A549 (cell line): ENCODE measurements at regions not wholly inside any gene's neighbourhood (a gene's known extent, or its start where the extent isn't known, plus 50 kb on each side); places are given as distances from the start of the nearest gene placed in this dataset.
"Not testable (repeated sequence)": the region's sequence is repeated elsewhere in the genome, so short reads cannot be mapped to it uniquely, and the experiment has no call there.

Source experiments
- ATAC-seq, 2 experiments: fragments of 200-7000 bp in 1 of 2; fragments of >200 bp in 1 of 2; cut with Nextera tagmentation in 1 of 2; cut with Tn5 transposase in 1 of 2; 3 replicates each; pipeline versions ENCODE4 v1.8.0 to v1.9.1; 2018 to 2020; ENCODE audit warnings: mild to moderate bottlenecking in 1 of 2, moderate library complexity in 1 of 2
- CTCF ChIA-PET: fragments of 300-600 bp; sonication (Branson Sonifier 250); formaldehyde crosslinking; extraction: SDS; loops from one replicate; lab custom pipeline; 2021; ENCODE audit warnings: antibody characterized with exemption, inconsistent platforms; lab: Yijun Ruan, JAX
- POLR2A ChIA-PET: fragments of 350-600 bp; formaldehyde crosslinking; extraction: SDS; loops from one replicate; lab custom pipeline; 2021; ENCODE audit warnings: antibody characterized with exemption, inconsistent platforms; lab: Yijun Ruan, JAX
- DNase-seq, 2 experiments: peaks; one replicate each; pipeline versions ENCODE4 v3.0.0 to v3.0.0-alpha.2; 2011 to 2016; ENCODE audit warnings: low read depth in 1 of 2, low spot score in 1 of 2
- FAIRE-seq: peaks from 2 replicates; lab custom pipeline; 2011; peaks lifted over from hg19 to GRCh38; lab: Jason Lieb, UNC
- H3K27ac ChIP-seq, 2 experiments: fragments of >200 bp; sonication (Bioruptor Twin); formaldehyde crosslinking; 3 replicates each; pipeline ENCODE4 v1.5.1; 2016 to 2017
- H3K4me1 ChIP-seq: fragments of >200 bp; sonication (Bioruptor Twin); formaldehyde crosslinking; 3 replicates; pipeline ENCODE4 v1.6.1; 2016
- H3K4me2 ChIP-seq: fragments of >200 bp; sonication (Bioruptor Twin); formaldehyde crosslinking; 3 replicates; pipeline ENCODE4 v1.6.1; 2016
- H3K4me3 ChIP-seq: fragments of >200 bp; sonication (Bioruptor Twin); formaldehyde crosslinking; 3 replicates; pipeline ENCODE4 v1.5.1; 2016
- H3K9me3 ChIP-seq: fragments of >200 bp; sonication (Bioruptor Twin); formaldehyde crosslinking; 3 replicates; pipeline ENCODE4 v1.6.1; 2016
- BHLHE40 ChIP-seq: IDR thresholded peaks from 2 replicates; pipeline ENCODE4 v1.6.1; 2012; ENCODE audit warnings: low read depth, low read length, inconsistent platforms
- CHD2 ChIP-seq: fragments of 150-350 bp; IDR thresholded peaks from 2 replicates; pipeline ENCODE4 v1.6.1; 2014; ENCODE audit warnings: low read length; ENCODE audit not compliant: partially characterized antibody
- EHMT2 ChIP-seq: fragments of 200-600 bp; sonication (generic); IDR thresholded peaks from 2 replicates; pipeline ENCODE4 v1.6.1; 2016; ENCODE audit warnings: antibody characterized with exemption, low read depth, mild to moderate bottlenecking, moderate library complexity
- EP300 ChIP-seq, 2 experiments: fragments of >200 bp; sonication (Bioruptor Twin); formaldehyde crosslinking; IDR thresholded peaks; 2 replicates in 1 of 2; 3 replicates in 1 of 2; pipeline ENCODE4 v1.6.1; 2016 to 2017
- HDAC2 ChIP-seq: fragments of 200-600 bp; sonication (generic); IDR thresholded peaks from 2 replicates; pipeline ENCODE4 v1.6.1; 2016
- HOXA7 ChIP-seq: fragments of 250-450 bp; sonication (Bioruptor Pico); IDR thresholded peaks from 2 replicates; pipeline ENCODE4 v1.5.0; 2020; ENCODE audit warnings: mild to moderate bottlenecking, moderate library complexity
- JUN ChIP-seq, 2 experiments: fragments of >200 bp; sonication (Bioruptor Twin); formaldehyde crosslinking; IDR thresholded peaks; 2 replicates in 1 of 2; 3 replicates in 1 of 2; pipeline ENCODE4 v1.6.1; 2016 to 2017
- JUNB ChIP-seq: fragments of >200 bp; sonication (Bioruptor Twin); formaldehyde crosslinking; IDR thresholded peaks from 2 replicates; pipeline ENCODE4 v1.6.1; 2016
- KDM1A ChIP-seq: fragments of 200-600 bp; sonication (generic); IDR thresholded peaks from 2 replicates; pipeline ENCODE4 v1.6.1; 2016; ENCODE audit warnings: low read depth, mild to moderate bottlenecking
- MAFK ChIP-seq: fragments of 450-650 bp; IDR thresholded peaks from 2 replicates; pipeline ENCODE4 v1.6.1; 2014; ENCODE audit not compliant: partially characterized antibody
- PHF8 ChIP-seq: fragments of 200-600 bp; sonication (generic); IDR thresholded peaks from 2 replicates; pipeline ENCODE4 v1.6.1; 2016; ENCODE audit warnings: low read depth, mild to moderate bottlenecking, antibody characterized with exemption, moderate library complexity, borderline replicate concordance
- RAD21 ChIP-seq, 2 experiments: fragments of >200 bp in 1 of 2; sonication (Bioruptor Twin) in 1 of 2; formaldehyde crosslinking in 1 of 2; IDR thresholded peaks in 1 of 2; conservative IDR thresholded peaks in 1 of 2; 2 replicates in 1 of 2; 3 replicates in 1 of 2; pipeline ENCODE4 v1.6.1; 2012 to 2018; ENCODE audit warnings: inconsistent platforms in 1 of 2
- RFX5 ChIP-seq: fragments of 450-650 bp; IDR thresholded peaks from 2 replicates; pipeline ENCODE4 v1.7.1; 2014; ENCODE audit warnings: antibody characterized with exemption, mild to moderate bottlenecking, moderate library complexity
- SMC3 ChIP-seq: fragments of >200 bp; sonication (Bioruptor Twin); formaldehyde crosslinking; IDR thresholded peaks from 3 replicates; pipeline ENCODE4 v1.6.1; 2018; ENCODE audit warnings: inconsistent platforms
- TP53 ChIP-seq: fragments of 250-450 bp; sonication (Bioruptor Pico); IDR thresholded peaks from 2 replicates; pipeline ENCODE4 v1.5.0; 2021; ENCODE audit warnings: mild to moderate bottlenecking, moderate library complexity
- ZSCAN20 ChIP-seq: fragments of 250-450 bp; sonication (Bioruptor Pico); IDR thresholded peaks from 2 replicates; pipeline ENCODE4 v1.8.0; 2022; ENCODE audit warnings: mild to moderate bottlenecking, moderate library complexity
- WGBS: methylation state at CpG from one replicate; pipeline ENCODE4 v1.1.6; 2017; ENCODE audit errors: missing lambda C conversion rate; 5-methylcytosine and 5-hydroxymethylcytosine counted together
- TF ChIP-seq, protein P1 (sequence below): fragments of 200-600 bp; sonication (generic); IDR thresholded peaks from 2 replicates; pipeline ENCODE4 v1.6.1; 2016; ENCODE audit warnings: antibody characterized with exemption, mild to moderate bottlenecking, moderate library complexity
- TF ChIP-seq, protein P2 (sequence below): IDR thresholded peaks from 2 replicates; pipeline ENCODE4 v1.6.1; 2012
- TF ChIP-seq, protein P3 (sequence below): fragments of >200 bp; sonication (Bioruptor Twin); formaldehyde crosslinking; IDR thresholded peaks from 2 replicates; pipeline ENCODE4 v1.6.1; 2016
- TF ChIP-seq, protein P4 (sequence below): fragments of 450-650 bp; IDR thresholded peaks from 2 replicates; pipeline ENCODE4 v1.6.1; 2014; ENCODE audit warnings: antibody characterized with exemption
- TF ChIP-seq, protein P5 (sequence below): IDR thresholded peaks from 2 replicates; pipeline ENCODE4 v1.6.1; 2012; ENCODE audit warnings: low read depth, borderline replicate concordance
- TF ChIP-seq, protein P6 (sequence below): fragments of >200 bp; sonication (Bioruptor Twin); formaldehyde crosslinking; IDR thresholded peaks from 3 replicates; pipeline ENCODE4 v1.5.1; 2016

DNA sequence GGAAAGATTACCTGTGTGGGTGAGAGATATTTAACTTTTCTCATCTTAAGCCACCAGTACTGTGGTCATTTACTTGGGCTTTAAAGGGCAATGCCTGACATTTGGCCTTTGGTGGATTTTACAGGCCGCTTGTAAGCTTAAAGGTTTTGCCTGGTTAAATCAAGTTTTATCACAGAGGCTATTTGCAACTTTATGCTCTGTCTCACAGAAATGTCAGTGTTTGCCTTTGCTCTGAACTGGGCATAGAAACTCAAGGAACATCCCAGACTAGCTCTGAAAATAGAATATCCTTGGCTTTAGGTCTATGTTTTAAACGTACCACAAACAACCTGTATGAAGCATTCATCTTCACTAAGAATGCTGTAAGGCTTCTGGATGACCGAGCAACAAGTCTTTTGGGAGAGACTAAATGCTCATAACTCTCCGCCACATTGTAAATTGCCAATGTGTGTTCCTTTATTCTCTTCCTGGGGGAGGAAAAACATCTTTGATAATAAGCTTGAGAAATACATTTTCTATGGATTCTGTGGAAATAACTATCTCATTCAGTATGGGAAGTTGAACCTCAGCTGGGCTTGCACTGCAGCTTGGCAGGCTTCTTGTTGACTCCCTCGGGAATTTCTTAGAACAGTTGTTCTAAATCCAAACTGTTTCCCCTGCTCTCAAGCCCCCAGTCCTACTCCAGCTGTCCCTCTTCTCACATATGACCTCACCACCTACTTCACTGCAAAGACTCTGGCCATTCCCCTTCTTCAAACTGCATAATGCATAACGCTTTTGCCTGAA lies 105.8 kb upstream of the WDR44 start:
- WGBS: 19% methylated on average over 6 of the region's 6 CpGs
- Histone ChIP-seq H3K4me3 (no peak overlapping the region), H3K4me2 (no peak overlapping the region), H3K27ac (no peak overlapping the region), H3K9me3 (no peaks in the 10 kb centered on the region), H3K4me1 (no peaks in the 10 kb centered on the region)
- FAIRE-seq (peak; percentile 46), DNase-seq (no peak), ATAC-seq (no peak)
- CTCF ChIA-PET: interaction anchor here (0.5 to 0.6 kb wide), 2 partner anchors 11 to 81 kb away, joined by 3 read pairs; no protein-coding TSS in a partner anchor
- POLR2A ChIA-PET: no interaction called here
- no peak for TF ChIP-seq TP53 (CRISPR knock-in tag)
- TF ChIP-seq RAD21 (conservative IDR thresholded peaks at IDR 0.05 in 1 of 2, IDR thresholded peaks at IDR 0.05 in 1 of 2): no peak
- TF ChIP-seq CHD2: no peak
- TF ChIP-seq PHF8: no peak
- no peak for TF ChIP-seq MAFK
- no peak for TF ChIP-seq HOXA7
- TF ChIP-seq JUN (IDR thresholded peaks at IDR 0.05): no peak
- TF ChIP-seq BHLHE40: no peak
- no peak for TF ChIP-seq RFX5
- TF ChIP-seq, protein P1, sequence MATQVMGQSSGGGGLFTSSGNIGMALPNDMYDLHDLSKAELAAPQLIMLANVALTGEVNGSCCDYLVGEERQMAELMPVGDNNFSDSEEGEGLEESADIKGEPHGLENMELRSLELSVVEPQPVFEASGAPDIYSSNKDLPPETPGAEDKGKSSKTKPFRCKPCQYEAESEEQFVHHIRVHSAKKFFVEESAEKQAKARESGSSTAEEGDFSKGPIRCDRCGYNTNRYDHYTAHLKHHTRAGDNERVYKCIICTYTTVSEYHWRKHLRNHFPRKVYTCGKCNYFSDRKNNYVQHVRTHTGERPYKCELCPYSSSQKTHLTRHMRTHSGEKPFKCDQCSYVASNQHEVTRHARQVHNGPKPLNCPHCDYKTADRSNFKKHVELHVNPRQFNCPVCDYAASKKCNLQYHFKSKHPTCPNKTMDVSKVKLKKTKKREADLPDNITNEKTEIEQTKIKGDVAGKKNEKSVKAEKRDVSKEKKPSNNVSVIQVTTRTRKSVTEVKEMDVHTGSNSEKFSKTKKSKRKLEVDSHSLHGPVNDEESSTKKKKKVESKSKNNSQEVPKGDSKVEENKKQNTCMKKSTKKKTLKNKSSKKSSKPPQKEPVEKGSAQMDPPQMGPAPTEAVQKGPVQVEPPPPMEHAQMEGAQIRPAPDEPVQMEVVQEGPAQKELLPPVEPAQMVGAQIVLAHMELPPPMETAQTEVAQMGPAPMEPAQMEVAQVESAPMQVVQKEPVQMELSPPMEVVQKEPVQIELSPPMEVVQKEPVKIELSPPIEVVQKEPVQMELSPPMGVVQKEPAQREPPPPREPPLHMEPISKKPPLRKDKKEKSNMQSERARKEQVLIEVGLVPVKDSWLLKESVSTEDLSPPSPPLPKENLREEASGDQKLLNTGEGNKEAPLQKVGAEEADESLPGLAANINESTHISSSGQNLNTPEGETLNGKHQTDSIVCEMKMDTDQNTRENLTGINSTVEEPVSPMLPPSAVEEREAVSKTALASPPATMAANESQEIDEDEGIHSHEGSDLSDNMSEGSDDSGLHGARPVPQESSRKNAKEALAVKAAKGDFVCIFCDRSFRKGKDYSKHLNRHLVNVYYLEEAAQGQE: no peak
- no peak for TF ChIP-seq KDM1A
- TF ChIP-seq, protein P2, sequence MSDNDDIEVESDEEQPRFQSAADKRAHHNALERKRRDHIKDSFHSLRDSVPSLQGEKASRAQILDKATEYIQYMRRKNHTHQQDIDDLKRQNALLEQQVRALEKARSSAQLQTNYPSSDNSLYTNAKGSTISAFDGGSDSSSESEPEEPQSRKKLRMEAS: no peak
- no peak for TF ChIP-seq ZSCAN20
- TF ChIP-seq HDAC2: no peak

DNA sequence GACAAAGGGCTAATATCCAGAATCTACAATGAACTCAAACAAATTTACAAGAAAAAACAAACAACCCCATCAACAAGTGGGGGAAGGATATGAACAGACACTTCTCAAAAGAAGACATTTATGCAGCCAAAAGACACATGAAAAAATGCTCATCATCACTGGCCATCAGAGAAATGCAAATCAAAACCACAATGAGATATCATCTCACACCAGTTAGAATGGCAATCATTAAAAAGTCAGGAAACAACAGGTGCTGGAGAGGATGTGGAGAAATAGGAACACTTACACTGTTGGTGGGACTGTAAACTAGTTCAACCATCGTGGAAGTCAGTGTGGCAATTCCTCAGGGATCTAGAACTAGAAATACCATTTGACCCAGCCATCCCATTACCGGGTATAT lies 98.9 kb upstream of the WDR44 start:
- H3K9me3 ChIP-seq, H3K4me3 ChIP-seq, DNase-seq, FAIRE-seq, H3K27ac ChIP-seq, H3K4me2 ChIP-seq, H3K4me1 ChIP-seq, ATAC-seq, POLR2A ChIA-PET: not testable (repeated sequence)
- WGBS: 6% methylated on average over 2 of the region's 2 CpGs
- CTCF ChIA-PET: interaction anchor here (1.4 kb wide), 1 partner anchor 7 kb away, joined by 3 read pairs; no protein-coding TSS in a partner anchor

DNA sequence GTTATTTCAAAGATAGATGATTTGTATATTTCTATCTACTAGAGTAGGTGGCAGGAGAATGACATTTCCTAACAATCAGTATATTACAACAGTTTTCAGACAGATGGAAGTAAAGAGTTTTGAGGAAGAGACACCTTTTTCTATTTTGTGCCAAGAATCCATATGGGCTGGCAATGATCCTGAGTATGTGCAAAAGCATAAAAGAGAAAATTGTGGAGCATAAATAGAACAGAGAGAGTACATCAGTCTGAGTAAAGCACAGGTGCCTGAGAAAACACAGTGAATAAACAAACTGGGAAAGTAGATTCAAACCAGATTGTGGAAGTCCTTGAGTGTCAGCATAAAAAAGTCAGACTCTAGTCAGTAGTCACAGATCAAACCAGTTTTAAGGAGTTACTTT lies 96.8 kb upstream of the WDR44 start:
- FAIRE-seq: peak; percentile 23
- no peak overlapping the region for H3K4me2 ChIP-seq
- no peak overlapping the region for H3K27ac ChIP-seq
- no peak for ATAC-seq
- no peaks in the 10 kb centered on the region for H3K4me1 ChIP-seq
- POLR2A ChIA-PET: no interaction called here
- TF ChIP-seq, protein P3, sequence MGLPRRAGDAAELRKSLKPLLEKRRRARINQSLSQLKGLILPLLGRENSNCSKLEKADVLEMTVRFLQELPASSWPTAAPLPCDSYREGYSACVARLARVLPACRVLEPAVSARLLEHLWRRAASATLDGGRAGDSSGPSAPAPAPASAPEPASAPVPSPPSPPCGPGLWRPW: no peak
- TF ChIP-seq CHD2 (no peak), EP300 (IDR thresholded peaks at IDR 0.05) (no peak), JUNB (no peak), EHMT2 (no peak), HDAC2 (no peak), SMC3 (no peak)
- TF ChIP-seq, protein P4, sequence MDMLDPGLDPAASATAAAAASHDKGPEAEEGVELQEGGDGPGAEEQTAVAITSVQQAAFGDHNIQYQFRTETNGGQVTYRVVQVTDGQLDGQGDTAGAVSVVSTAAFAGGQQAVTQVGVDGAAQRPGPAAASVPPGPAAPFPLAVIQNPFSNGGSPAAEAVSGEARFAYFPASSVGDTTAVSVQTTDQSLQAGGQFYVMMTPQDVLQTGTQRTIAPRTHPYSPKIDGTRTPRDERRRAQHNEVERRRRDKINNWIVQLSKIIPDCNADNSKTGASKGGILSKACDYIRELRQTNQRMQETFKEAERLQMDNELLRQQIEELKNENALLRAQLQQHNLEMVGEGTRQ: no peak
- TF ChIP-seq, protein P5, sequence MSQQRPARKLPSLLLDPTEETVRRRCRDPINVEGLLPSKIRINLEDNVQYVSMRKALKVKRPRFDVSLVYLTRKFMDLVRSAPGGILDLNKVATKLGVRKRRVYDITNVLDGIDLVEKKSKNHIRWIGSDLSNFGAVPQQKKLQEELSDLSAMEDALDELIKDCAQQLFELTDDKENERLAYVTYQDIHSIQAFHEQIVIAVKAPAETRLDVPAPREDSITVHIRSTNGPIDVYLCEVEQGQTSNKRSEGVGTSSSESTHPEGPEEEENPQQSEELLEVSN: no peak
- TF ChIP-seq, protein P2: no peak
- TF ChIP-seq, protein P6, sequence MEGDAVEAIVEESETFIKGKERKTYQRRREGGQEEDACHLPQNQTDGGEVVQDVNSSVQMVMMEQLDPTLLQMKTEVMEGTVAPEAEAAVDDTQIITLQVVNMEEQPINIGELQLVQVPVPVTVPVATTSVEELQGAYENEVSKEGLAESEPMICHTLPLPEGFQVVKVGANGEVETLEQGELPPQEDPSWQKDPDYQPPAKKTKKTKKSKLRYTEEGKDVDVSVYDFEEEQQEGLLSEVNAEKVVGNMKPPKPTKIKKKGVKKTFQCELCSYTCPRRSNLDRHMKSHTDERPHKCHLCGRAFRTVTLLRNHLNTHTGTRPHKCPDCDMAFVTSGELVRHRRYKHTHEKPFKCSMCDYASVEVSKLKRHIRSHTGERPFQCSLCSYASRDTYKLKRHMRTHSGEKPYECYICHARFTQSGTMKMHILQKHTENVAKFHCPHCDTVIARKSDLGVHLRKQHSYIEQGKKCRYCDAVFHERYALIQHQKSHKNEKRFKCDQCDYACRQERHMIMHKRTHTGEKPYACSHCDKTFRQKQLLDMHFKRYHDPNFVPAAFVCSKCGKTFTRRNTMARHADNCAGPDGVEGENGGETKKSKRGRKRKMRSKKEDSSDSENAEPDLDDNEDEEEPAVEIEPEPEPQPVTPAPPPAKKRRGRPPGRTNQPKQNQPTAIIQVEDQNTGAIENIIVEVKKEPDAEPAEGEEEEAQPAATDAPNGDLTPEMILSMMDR: no peak
- H3K9me3 ChIP-seq: no peaks in the 10 kb centered on the region
- CTCF ChIA-PET: no interaction called here
- no peak for DNase-seq
- no peak overlapping the region for H3K4me3 ChIP-seq
